LNCAP (cell line): ENCODE measurements at regions not wholly inside any gene's neighbourhood (a gene's known extent, or its start where the extent isn't known, plus 50 kb on each side); places are given as distances from the start of the nearest gene placed in this dataset.

Experiments
- TF ChIP-seq, protein P1 (sequence below): fragments of 450-650 bp; IDR thresholded peaks from 2 replicates; pipeline ENCODE4 v1.5.1; 2017; ENCODE audit warnings: mild to moderate bottlenecking

DNA sequence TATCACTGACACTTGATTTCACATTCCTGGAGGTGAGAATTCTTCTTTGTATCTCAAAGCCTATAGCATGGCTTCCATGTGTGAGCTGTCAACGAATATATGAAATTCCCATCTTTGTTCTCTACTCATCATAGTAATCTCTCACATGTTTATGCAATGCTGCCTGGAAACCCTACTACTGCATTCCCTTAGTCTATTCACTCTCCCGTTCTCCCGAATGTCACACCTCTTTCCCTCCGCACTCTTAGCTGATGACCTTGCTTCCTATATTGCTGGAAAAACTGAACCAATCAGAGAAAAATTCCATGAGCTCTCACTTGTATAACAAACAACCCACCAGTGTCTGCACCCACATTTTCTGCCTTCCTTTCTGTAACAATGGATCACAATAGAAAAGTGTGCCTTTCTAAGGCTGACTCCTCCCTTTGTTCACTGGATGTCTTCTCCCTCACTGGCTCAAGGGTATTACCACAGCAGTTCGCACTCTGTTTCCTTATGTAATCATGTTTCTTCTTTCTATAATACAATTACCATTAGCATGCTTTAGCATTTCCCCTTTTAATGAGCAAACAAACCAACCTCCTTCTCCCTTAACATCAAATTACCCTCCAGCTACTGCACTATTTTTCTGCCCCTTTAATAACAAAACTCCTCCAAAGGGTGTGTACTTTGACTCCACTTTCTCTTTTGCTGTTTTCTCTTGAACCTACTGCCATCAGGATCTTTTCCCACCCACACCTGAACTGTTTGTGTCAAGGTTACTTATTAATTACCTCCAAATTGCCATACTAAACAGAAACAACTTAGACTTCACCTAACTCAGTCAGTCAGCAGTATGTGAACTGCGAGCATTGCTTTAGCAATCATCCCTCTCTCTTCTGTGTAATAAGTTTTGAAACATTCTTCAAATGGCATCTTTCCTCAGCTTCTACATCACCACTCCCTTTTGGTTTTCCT, 63.9 kb upstream of the CCDC196 start:
- TF ChIP-seq, protein P1, sequence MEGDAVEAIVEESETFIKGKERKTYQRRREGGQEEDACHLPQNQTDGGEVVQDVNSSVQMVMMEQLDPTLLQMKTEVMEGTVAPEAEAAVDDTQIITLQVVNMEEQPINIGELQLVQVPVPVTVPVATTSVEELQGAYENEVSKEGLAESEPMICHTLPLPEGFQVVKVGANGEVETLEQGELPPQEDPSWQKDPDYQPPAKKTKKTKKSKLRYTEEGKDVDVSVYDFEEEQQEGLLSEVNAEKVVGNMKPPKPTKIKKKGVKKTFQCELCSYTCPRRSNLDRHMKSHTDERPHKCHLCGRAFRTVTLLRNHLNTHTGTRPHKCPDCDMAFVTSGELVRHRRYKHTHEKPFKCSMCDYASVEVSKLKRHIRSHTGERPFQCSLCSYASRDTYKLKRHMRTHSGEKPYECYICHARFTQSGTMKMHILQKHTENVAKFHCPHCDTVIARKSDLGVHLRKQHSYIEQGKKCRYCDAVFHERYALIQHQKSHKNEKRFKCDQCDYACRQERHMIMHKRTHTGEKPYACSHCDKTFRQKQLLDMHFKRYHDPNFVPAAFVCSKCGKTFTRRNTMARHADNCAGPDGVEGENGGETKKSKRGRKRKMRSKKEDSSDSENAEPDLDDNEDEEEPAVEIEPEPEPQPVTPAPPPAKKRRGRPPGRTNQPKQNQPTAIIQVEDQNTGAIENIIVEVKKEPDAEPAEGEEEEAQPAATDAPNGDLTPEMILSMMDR: no peak

DNA sequence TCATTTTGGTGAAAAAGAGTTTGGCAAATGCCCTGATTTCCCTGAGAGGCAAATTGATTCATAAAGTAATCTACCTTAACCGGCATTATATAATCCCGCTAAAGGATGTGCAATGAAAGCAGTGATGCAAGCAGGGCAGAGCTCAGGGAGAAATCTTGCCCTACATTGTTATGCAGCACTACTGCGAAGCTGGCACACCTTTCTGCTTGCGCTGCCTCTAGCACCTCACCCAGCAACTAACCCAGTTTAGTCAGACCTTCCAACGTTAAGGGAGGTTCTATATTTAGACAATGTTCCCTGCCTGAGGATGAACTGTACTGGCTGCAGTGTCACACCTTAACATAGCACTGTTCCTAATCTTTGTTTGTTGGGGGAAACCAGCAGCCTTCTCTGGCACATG, 60.8 kb upstream of the CCDC196 start:
- TF ChIP-seq, protein P1: no peak

DNA sequence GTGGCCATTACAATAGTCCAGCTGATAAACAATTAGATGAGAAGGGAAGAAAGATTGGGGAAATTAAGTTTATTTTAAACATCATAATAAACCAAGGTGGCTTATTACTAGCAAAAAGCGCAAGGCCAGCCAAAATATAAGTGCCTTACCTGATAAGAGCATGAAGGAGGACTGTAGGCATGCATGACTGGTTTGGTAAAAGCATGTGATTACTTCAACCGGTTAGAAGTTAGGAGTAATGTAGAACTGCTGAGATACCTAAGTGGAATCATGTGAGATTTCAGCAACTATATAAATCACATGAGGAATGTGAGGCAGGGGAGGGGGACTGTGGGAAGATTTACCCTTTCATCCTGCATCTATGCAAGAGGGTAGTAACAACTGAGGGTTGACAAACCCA, 59.7 kb upstream of the CCDC196 start:
- TF ChIP-seq, protein P1: no peak

DNA sequence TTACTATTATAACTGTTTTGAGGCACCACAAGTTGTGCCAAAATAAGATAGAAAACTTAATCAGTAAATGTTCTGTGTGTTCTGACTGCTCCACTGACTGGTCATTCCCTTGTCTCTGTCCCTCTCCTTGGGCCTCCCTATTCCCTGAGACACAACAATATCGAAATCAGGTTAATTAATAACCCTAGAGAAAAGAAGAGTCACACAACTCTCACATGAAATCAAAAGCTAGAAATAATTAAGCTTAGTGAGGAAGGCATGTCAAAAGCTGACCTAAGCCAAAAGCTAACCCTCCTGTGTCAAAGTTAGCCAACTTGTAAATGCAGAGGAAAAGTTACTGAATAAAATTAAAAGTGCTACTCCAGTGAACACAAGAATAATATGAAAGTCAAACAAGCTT, 53.8 kb upstream of the CCDC196 start:
- TF ChIP-seq, protein P1: no peak

DNA sequence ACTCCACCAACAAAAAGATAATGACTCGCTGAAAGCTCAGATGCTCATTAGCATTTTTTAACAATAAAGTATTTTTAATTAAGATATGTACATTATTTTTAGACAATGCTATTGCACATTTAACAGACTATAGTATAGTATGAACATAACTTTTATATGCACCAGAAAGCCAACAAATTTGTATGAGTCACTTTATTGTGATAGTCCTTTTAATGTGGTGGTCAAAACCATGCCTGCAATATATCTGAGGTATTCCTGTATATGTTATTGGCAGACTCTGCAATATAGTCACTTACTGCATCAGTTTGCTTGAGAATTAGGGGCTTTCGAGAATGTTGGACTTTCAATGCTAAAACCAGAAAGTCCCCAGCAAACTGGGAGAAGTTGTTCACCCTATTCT, 51.7 kb upstream of the CCDC196 start:
- TF ChIP-seq, protein P1: no peak

GRCh38 chr14:66435683-66436082, 50.5 kb upstream of the CCDC196 start:
- TF ChIP-seq, protein P1: no peak
